HS-5 (cell line): ENCODE measurements at regions not wholly inside any gene's neighbourhood (a gene's known extent, or its start where the extent isn't known, plus 50 kb on each side); places are given as distances from the start of the nearest gene placed in this dataset.

ENCODE experiments used
- DNase-seq: peaks from one replicate; pipeline ENCODE4 v3.0.0-alpha.2; 2012; ENCODE audit warnings: low read depth

- DNase-seq: no peak
These were observed 84.9 kb downstream of the ACKR3 start for GRCh38 chr2:236654496-236654895.

DNA sequence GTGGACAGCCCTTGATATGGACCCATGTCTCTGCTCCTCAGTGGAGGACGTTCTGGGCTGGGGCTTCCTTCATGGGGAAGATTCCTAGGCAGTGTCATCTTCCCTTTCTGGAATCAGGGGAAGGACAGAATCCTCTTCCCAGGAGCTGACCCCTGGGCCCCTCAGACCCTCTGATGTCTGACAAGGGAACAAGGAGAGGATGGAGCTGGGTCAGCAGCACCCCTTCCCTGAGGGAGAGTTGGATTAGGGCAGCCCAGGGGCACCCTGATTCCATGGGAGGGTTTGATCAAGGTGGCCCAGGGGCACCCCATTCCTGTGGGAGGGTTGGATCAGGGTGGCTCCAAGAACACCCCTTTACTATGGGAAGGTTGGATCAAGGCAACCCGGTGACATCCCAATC, 86.5 kb downstream of the ACKR3 start:
- no peak for DNase-seq

GRCh38 chr2:236656721-236657120, 87.1 kb downstream of the ACKR3 start:
- DNase-seq: no peak

DNA sequence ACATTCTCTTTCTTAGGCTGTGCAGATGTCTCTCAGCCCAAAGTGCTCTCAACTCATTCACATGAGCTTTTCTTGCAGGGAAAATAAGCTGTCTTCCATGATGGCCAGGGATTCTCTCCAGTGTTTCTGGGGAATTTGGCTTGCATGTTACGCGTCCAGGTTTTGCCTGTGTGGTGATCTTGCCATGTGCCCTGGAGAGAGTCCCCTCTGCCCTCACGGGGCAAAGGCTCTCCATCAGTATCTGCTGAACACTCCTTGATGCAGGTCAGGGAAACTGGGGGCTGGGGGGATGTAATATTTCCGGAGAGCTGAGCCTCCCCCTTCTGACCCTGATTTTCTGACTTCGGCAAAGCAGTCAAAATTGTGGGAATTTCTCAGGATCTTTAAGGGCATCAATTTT, 87.6 kb downstream of the ACKR3 start:
- DNase-seq: no peak

DNA sequence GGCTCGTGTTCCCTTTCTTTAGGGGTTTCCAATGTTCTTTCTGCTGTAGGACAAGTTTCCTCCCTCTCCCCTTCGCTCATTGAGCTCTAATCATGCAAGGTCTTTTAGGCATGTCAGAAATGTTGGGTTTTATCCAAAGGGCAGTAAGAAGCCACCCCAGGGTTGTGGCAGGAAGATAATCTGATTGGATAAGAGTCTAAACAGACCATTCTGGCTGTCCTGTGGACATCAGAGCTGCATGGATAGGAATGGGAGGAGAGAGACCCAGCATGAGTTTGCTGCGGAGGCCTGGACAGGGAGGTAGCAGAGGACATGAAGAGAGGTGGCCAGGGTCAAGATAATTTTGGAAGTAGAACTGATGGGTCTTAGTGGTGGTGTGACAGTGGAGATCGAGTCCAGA, 88.2 kb downstream of the ACKR3 start:
- no peak for DNase-seq

GRCh38 chr2:236658974-236659757, 89.5 kb downstream of the ACKR3 start:
- DNase-seq: no peak

DNA sequence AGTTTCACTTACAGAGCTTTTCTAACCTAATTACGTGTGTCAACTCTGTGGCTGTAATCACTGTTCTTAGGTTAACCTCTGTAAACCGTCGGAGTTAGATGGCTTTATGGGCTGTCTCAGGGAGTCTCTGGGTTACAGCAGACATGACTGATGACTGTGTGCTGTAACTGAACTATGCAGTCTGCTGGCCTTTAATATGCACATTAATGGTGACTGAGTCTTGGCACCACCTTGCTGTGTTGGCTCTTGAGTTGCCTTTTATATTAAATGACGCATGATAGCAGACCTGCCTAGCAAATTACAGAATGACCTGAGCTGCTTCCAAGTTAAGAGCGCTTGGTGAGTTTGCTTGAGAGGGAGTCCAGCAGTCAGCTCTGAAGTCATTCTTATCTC, 90.1 kb downstream of the ACKR3 start:
- no peak for DNase-seq

- DNase-seq: no peak
These were observed 91.6 kb downstream of the ACKR3 start for GRCh38 chr2:236661061-236661761.

DNA sequence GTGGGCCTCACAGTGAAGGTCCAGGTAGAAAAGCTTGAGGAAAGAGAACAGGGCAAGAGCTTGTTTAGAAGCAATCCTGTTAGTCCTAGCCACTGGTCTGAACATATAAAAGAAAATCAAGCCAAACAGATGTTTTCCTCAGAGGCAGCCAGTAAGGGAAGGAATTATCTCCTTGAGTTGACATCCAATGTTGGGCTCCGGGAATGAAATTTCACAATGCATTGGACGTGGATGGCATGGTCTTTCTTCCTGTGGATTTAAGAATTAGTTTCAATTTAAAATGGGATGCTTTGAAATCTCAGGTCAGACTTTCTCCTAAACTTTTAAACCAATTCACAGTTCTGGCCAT, 92.1 kb downstream of the ACKR3 start:
- DNase-seq: no peak

GRCh38 chr2:236662231-236663185, 92.9 kb downstream of the ACKR3 start:
- DNase-seq: no peak

GRCh38 chr2:236663287-236664101, 93.9 kb downstream of the ACKR3 start:
- DNase-seq: no peak

- DNase-seq: no peak
These were observed 94.5 kb downstream of the ACKR3 start for GRCh38 chr2:236664136-236664535.

DNA sequence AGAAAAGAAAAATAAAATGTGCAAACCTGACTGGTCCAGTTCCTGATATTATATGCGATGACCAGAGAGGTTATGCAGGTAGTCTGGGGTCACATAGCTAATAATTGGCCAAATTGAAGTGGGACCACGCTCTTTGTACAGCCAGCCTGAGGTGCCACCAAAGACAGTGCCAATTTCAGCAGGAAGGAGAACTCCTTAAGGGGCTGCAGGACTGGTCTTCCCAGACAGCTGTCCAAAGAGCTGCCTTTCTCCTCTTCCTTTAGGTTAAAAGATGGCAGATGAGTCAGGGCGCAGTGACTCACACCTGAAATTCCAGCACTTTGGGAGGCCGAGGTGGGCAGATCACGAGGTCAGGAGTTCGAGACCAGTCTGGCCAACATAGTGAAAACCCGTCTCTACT, 95.5 kb downstream of the ACKR3 start:
- DNase-seq: no peak

- no peak for DNase-seq
These were observed 96.0 kb downstream of the ACKR3 start for GRCh38 chr2:236665572-236666118.

GRCh38 chr2:236666646-236667204, 97.1 kb downstream of the ACKR3 start:
- no peak for DNase-seq

DNA sequence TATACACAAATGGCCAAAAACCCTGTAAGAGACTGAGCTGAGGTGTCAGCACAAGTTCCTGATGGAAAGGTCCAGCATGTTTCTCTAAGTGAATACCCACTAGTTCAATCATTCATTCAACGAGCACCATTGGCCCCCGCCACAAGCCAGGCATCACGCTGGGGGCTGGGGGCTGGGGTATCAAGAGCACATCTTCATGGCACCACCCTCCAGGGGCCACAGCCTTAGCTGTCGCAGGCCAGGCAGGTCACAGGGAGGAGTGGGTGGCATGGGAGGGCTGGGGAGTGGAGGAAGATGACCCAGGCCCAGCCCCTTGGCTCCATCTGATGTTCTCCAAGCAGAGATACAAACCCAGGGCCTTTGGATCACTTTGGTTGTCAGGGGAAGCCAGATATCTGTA, 97.9 kb downstream of the ACKR3 start:
- DNase-seq: no peak

DNA sequence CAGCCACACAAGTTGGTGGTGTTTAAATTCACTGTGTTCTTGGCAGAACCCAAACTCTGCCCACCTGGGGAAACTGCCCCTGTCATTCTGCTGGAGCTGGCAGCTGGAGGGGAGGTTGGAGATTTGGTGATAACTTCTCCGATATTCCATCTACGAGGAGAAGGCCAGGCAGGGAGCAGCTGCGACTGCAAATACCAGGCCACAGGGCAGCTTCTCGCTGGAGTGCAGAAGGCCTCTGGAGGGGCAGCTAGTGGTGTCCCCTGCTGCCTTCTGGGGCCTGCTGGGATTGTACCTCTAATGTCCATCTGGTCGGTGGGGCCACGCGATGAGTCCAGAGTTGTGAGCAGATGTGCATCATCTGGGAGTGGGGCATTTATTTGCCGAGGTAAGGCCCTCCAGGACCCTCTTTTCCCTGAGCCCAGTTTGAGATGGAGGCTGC, 98.9 kb downstream of the ACKR3 start:
- DNase-seq: no peak

GRCh38 chr2:236670235-236670620, 100.6 kb downstream of the ACKR3 start:
- no peak for DNase-seq

GRCh38 chr2:236671896-236672562, 102.4 kb downstream of the ACKR3 start:
- DNase-seq: no peak

- no peak for DNase-seq
These were observed 103.0 kb downstream of the ACKR3 start for GRCh38 chr2:236672606-236673005.
